ENCODE measurements at regions not wholly inside any gene's neighbourhood (a gene's known extent, or its start where the extent isn't known, plus 50 kb on each side); places are given as distances from the start of the nearest gene placed in this dataset.
"Not testable (repeated sequence)": the region's sequence is repeated elsewhere in the genome, so short reads cannot be mapped to it uniquely, and the experiment has no call there.

DNA sequence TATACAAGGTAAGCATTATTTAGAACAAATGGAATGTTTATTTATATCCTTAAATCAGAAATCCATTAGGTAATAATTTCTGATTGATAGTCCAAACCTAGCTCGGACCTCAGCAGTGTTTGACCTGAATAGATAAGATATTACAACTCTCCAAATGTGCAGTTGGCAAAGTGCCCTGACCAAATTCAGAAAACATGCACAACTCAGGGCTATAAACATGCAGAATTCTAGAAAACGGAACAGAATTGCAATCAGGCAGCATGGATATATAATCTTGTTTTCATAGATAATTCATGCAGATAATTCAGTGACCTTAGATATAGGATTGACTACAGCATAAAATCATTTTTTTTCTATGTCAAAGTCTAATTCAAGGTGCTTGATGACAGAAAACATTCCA, 626.6 kb upstream of the CITED2 start:
- no peaks in the 10 kb centered on the region for H3K36me3 ChIP-seq (ENCODE audit: control insufficient read depth, insufficient read depth, low read length)
- WGBS (ENCODE audit: insufficient coverage): no CpG with 5 or more reads among the region's 2 CpGs
- no peak for DNase-seq (ENCODE audit: low read depth in 4 of 6, low spot score in 6 of 6)

DNA sequence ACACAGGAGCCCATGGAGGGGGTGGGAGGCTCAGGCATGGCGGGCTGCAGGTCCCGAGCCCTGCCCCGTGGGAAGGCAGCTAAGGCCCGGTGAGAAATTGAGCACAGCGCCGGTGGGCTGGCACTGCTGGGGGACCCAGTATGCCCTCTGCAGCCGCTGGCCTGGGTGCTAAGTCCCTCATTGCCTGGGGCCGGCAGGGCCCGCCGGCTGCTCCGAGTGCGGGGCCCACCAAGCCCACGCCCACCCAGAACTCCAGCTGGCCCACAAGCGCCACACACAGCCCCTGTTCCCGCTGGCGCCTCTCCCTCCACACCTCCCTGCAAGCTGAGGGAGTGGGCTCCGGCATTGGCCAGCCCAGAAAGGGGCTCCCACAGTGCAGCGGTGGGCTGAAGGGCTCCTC, 625.2 kb upstream of the CITED2 start:
- not testable (repeated sequence) for H3K4me1 ChIP-seq (ENCODE audit: control insufficient read depth, insufficient read depth, low read length); H3K27me3 ChIP-seq (ENCODE audit: control insufficient read depth, insufficient read depth, low read length); DNase-seq (ENCODE audit: low read depth in 4 of 6, low spot score in 6 of 6); H3K9me3 ChIP-seq (ENCODE audit: control insufficient read depth, insufficient read depth, low read length); H3K36me3 ChIP-seq (ENCODE audit: control insufficient read depth, insufficient read depth, low read length); H3K27ac ChIP-seq (ENCODE audit: low read depth, low read length); H3K4me3 ChIP-seq (ENCODE audit: low read depth, low read length)
- 98% methylated on average over 16 of the region's 18 CpGs for WGBS (ENCODE audit: insufficient coverage)

More for the DNA sequence above, 626.6 kb upstream of the CITED2 start:
- no peak overlapping the region for H3K27ac ChIP-seq (ENCODE audit: low read depth, low read length)
- H3K4me3 ChIP-seq (ENCODE audit: low read depth, low read length): no peak overlapping the region
- H3K27me3 ChIP-seq (ENCODE audit: control insufficient read depth, insufficient read depth, low read length): no peaks in the 10 kb centered on the region
- H3K4me1 ChIP-seq (ENCODE audit: control insufficient read depth, insufficient read depth, low read length): no peaks in the 10 kb centered on the region
- H3K9me3 ChIP-seq (ENCODE audit: control insufficient read depth, insufficient read depth, low read length): no peaks in the 10 kb centered on the region

- not testable (repeated sequence) for DNase-seq (ENCODE audit: low read depth in 4 of 6, low spot score in 6 of 6); H3K4me1 ChIP-seq (ENCODE audit: control insufficient read depth, insufficient read depth, low read length); H3K9me3 ChIP-seq (ENCODE audit: control insufficient read depth, insufficient read depth, low read length); H3K36me3 ChIP-seq (ENCODE audit: control insufficient read depth, insufficient read depth, low read length); H3K27me3 ChIP-seq (ENCODE audit: control insufficient read depth, insufficient read depth, low read length); H3K27ac ChIP-seq (ENCODE audit: low read depth, low read length); H3K4me3 ChIP-seq (ENCODE audit: low read depth, low read length)
- 100% methylated on average over 5 of the region's 11 CpGs for WGBS (ENCODE audit: insufficient coverage)
Observed at GRCh38 chr6:139998478-139998877, 624.0 kb upstream of the CITED2 start.

- Histone ChIP-seq H3K9me3 (ENCODE audit: control insufficient read depth, insufficient read depth, low read length) (no peaks in the 10 kb centered on the region), H3K4me1 (ENCODE audit: control insufficient read depth, insufficient read depth, low read length) (no peaks in the 10 kb centered on the region), H3K4me3 (ENCODE audit: low read depth, low read length) (no peak overlapping the region), H3K27me3 (ENCODE audit: control insufficient read depth, insufficient read depth, low read length) (no peaks in the 10 kb centered on the region), H3K36me3 (ENCODE audit: control insufficient read depth, insufficient read depth, low read length) (no peaks in the 10 kb centered on the region), H3K27ac (ENCODE audit: low read depth, low read length) (no peak overlapping the region)
- no peak for DNase-seq (ENCODE audit: low read depth in 4 of 6, low spot score in 6 of 6)
- 50% methylated on average over 1 of the region's 6 CpGs for WGBS (ENCODE audit: insufficient coverage)
Observed at GRCh38 chr6:139996253-139996834, 621.9 kb upstream of the CITED2 start.

DNA sequence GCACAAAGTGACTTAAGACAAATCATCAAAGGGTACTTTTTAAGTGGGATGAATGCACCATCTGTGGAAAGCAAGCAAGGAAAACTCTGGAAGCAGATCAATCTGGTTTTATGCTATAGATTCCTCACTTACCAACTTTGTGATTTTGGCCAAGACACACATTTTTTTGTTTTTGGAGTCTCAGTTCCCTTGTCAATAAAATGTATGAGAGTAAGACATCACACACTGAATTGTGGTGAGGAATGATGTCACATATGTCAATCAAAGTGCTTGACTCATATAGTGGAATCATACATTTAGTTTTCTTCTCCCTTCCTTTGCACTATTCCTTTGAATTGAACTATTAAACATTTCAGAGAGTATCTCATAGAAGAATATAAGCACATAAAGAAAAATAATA, 620.5 kb upstream of the CITED2 start:
- Histone ChIP-seq H3K4me1 (ENCODE audit: control insufficient read depth, insufficient read depth, low read length) (no peaks in the 10 kb centered on the region), H3K4me3 (ENCODE audit: low read depth, low read length) (no peak overlapping the region), H3K27me3 (ENCODE audit: control insufficient read depth, insufficient read depth, low read length) (no peaks in the 10 kb centered on the region), H3K36me3 (ENCODE audit: control insufficient read depth, insufficient read depth, low read length) (no peaks in the 10 kb centered on the region), H3K9me3 (ENCODE audit: control insufficient read depth, insufficient read depth, low read length) (no peaks in the 10 kb centered on the region), H3K27ac (ENCODE audit: low read depth, low read length) (no peak overlapping the region)
- DNase-seq (ENCODE audit: low read depth in 4 of 6, low spot score in 6 of 6): no peak

DNA sequence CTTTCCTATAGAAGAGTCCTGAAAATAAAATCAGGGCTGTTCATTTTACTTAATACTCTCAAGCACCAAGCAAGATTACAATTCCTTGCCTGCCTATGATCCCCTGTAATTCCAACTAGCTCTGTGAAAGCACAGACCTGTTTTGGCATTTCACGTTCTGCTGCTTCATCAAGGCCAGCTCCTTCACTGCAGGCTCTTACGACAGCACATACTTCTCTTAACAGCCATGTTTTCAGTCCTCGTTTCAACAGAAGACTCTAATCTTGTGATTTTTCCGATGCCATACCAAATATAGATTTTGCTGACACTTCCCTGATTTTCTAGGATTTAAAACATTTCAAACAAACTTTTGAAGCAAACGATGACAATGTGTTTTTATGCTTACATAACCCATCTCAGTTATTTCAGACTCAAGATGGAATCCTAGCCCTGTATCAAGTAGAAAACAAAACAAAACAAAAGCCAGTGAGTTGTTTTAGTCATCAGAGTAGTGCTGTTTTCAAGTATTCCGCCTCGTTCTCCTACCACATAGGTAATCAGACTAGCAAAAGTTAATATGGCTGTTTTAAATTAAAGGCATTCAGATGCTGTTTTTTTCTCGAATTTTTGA, 616.5 kb upstream of the CITED2 start:
- peak overlapping the region; percentile 22 for H3K27ac ChIP-seq (ENCODE audit: low read depth, low read length)
- peak in 2 of 6 donors; percentile 59 to 64 for DNase-seq (ENCODE audit: low read depth in 4 of 6, low spot score in 6 of 6)
- H3K27me3 ChIP-seq (ENCODE audit: control insufficient read depth, insufficient read depth, low read length): no peaks in the 10 kb centered on the region
- WGBS (ENCODE audit: insufficient coverage): 37% methylated on average over 4 of the region's 8 CpGs
- no peaks in the 10 kb centered on the region for H3K4me1 ChIP-seq (ENCODE audit: control insufficient read depth, insufficient read depth, low read length)
- no peaks in the 10 kb centered on the region for H3K36me3 ChIP-seq (ENCODE audit: control insufficient read depth, insufficient read depth, low read length)
- no peaks in the 10 kb centered on the region for H3K9me3 ChIP-seq (ENCODE audit: control insufficient read depth, insufficient read depth, low read length)
- H3K4me3 ChIP-seq (ENCODE audit: low read depth, low read length): no peak overlapping the region

GRCh38 chr6:139990026-139990686, 615.7 kb upstream of the CITED2 start:
- no peak overlapping the region for H3K4me3 ChIP-seq (ENCODE audit: low read depth, low read length)
- peak in 1 of 6 donors; percentile 12 for DNase-seq (ENCODE audit: low read depth in 4 of 6, low spot score in 6 of 6)
- WGBS (ENCODE audit: insufficient coverage): no CpG with 5 or more reads among the region's 4 CpGs
- no peaks in the 10 kb centered on the region for H3K4me1 ChIP-seq (ENCODE audit: control insufficient read depth, insufficient read depth, low read length)
- H3K36me3 ChIP-seq (ENCODE audit: control insufficient read depth, insufficient read depth, low read length): no peaks in the 10 kb centered on the region
- no peak overlapping the region for H3K27ac ChIP-seq (ENCODE audit: low read depth, low read length)
- H3K9me3 ChIP-seq (ENCODE audit: control insufficient read depth, insufficient read depth, low read length): no peaks in the 10 kb centered on the region
- H3K27me3 ChIP-seq (ENCODE audit: control insufficient read depth, insufficient read depth, low read length): no peaks in the 10 kb centered on the region

- no peaks in the 10 kb centered on the region for H3K4me1 ChIP-seq (ENCODE audit: control insufficient read depth, insufficient read depth, low read length)
- H3K4me3 ChIP-seq (ENCODE audit: low read depth, low read length): no peak overlapping the region
- DNase-seq (ENCODE audit: low read depth in 4 of 6, low spot score in 6 of 6): no peak
- no peaks in the 10 kb centered on the region for H3K9me3 ChIP-seq (ENCODE audit: control insufficient read depth, insufficient read depth, low read length)
- H3K36me3 ChIP-seq (ENCODE audit: control insufficient read depth, insufficient read depth, low read length): no peaks in the 10 kb centered on the region
- H3K27me3 ChIP-seq (ENCODE audit: control insufficient read depth, insufficient read depth, low read length): no peaks in the 10 kb centered on the region
- no peak overlapping the region for H3K27ac ChIP-seq (ENCODE audit: low read depth, low read length)
Observed at GRCh38 chr6:139988685-139989084, 614.2 kb upstream of the CITED2 start.

GRCh38 chr6:139987091-139987490, 612.6 kb upstream of the CITED2 start:
- Histone ChIP-seq H3K4me1 (ENCODE audit: control insufficient read depth, insufficient read depth, low read length) (no peaks in the 10 kb centered on the region), H3K36me3 (ENCODE audit: control insufficient read depth, insufficient read depth, low read length) (no peaks in the 10 kb centered on the region), H3K27me3 (ENCODE audit: control insufficient read depth, insufficient read depth, low read length) (no peaks in the 10 kb centered on the region), H3K9me3 (ENCODE audit: control insufficient read depth, insufficient read depth, low read length) (no peaks in the 10 kb centered on the region), H3K4me3 (ENCODE audit: low read depth, low read length) (no peak overlapping the region), H3K27ac (ENCODE audit: low read depth, low read length) (no peak overlapping the region)
- DNase-seq (ENCODE audit: low read depth in 4 of 6, low spot score in 6 of 6): no peak

- H3K27ac ChIP-seq (ENCODE audit: low read depth, low read length): no peak overlapping the region
- H3K36me3 ChIP-seq (ENCODE audit: control insufficient read depth, insufficient read depth, low read length): no peaks in the 10 kb centered on the region
- no peak for DNase-seq (ENCODE audit: low read depth in 4 of 6, low spot score in 6 of 6)
- no peaks in the 10 kb centered on the region for H3K4me1 ChIP-seq (ENCODE audit: control insufficient read depth, insufficient read depth, low read length)
- no peaks in the 10 kb centered on the region for H3K9me3 ChIP-seq (ENCODE audit: control insufficient read depth, insufficient read depth, low read length)
- no peaks in the 10 kb centered on the region for H3K27me3 ChIP-seq (ENCODE audit: control insufficient read depth, insufficient read depth, low read length)
- no peak overlapping the region for H3K4me3 ChIP-seq (ENCODE audit: low read depth, low read length)
Observed at GRCh38 chr6:139985236-139985815, 610.9 kb upstream of the CITED2 start.
